HG03039 (cell line): ENCODE measurements at regions not wholly inside any gene's neighbourhood (a gene's known extent, or its start where the extent isn't known, plus 50 kb on each side); places are given as distances from the start of the nearest gene placed in this dataset.
"Not testable (repeated sequence)": the region's sequence is repeated elsewhere in the genome, so short reads cannot be mapped to it uniquely, and the experiment has no call there.

Source experiments
- ATAC-seq: cut with Tn5 transposase; IDR thresholded peaks from one replicate; pipeline ENCODE4 v1.9.1; 2021; ENCODE audit warnings: mild to moderate bottlenecking, moderate library complexity; ENCODE audit not compliant: unreplicated experiment

GRCh38 chr12:19763488-19763887, 324.2 kb downstream of the AEBP2 start:
- no peak for ATAC-seq

- no peak for ATAC-seq
These were observed 325.1 kb downstream of the AEBP2 start for GRCh38 chr12:19764408-19764807.

- ATAC-seq = no peak
These were observed 332.6 kb downstream of the AEBP2 start for GRCh38 chr12:19771858-19772257.

DNA sequence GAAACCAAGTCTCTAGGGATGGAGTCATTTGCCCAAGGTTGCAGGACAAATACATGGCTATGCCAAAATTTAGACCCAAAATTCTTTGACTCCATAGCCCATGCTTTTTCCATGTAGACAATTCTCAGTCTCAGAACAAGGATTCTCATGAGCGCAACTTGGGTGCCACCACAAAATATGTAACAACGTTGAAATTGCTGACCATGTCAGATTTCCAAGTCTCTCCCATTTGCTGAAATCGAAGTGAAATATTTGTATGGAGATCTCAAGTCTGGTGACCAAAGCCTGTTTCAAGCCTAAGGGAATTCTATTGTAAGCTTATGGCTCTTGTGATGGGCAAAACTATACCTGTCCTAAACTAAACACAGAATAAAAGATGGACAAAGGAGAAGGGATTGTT, 333.5 kb downstream of the AEBP2 start:
- no peak for ATAC-seq

- no peak for ATAC-seq
These were observed 335.9 kb downstream of the AEBP2 start for GRCh38 chr12:19775241-19775640.

- ATAC-seq = not testable (repeated sequence)
These were observed 336.7 kb downstream of the AEBP2 start for GRCh38 chr12:19775976-19776375.

DNA sequence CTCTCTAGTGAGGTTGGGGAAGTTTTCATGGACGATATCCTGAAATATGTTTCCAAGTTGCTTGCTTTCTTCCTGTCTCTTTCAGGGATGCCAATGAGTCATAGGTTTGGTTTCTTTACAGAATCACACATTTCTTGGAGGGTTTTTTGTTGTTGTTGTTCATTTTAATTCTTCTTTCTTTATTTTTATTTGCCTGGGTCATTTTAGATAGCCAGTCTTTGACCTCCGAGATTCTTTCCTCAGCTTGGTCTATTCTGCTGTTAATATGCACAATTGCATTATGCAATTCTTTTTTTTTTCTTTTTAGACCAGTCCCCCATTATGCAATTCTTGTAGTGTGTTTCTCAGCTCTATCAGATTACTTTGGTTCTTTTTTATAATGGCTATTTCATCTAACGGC, 338.9 kb downstream of the AEBP2 start:
- ATAC-seq = no peak

- no peak for ATAC-seq
These were observed 339.5 kb downstream of the AEBP2 start for GRCh38 chr12:19778797-19779196.

GRCh38 chr12:19779395-19780056, 340.2 kb downstream of the AEBP2 start:
- ATAC-seq = no peak

GRCh38 chr12:19780460-19780859, 341.2 kb downstream of the AEBP2 start:
- ATAC-seq = no peak

GRCh38 chr12:19783547-19784444, 344.5 kb downstream of the AEBP2 start:
- no peak for ATAC-seq

- no peak for ATAC-seq
These were observed 352.7 kb downstream of the AEBP2 start for GRCh38 chr12:19792028-19792427.

GRCh38 chr12:19794116-19794515, 354.8 kb downstream of the AEBP2 start:
- ATAC-seq = no peak

DNA sequence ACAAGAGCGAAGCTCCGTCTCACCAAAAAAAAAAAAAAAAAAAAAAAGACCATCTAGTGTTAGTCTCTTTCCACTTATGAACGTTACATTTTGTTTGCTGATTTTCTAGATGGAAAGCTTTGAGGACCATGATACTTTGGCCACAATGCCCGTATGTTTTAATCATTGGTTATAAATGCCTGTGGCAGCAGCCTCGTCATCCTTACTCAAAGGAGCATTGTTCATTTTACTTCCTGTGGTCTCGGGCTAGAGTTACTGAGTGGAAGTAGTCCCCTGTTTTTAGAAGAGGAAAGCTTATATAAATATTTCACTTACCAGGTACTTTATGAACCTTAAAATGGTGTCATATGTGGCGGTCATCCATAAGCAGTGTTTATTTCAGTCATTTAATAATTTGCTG, 359.9 kb downstream of the AEBP2 start:
- ATAC-seq = no peak

DNA sequence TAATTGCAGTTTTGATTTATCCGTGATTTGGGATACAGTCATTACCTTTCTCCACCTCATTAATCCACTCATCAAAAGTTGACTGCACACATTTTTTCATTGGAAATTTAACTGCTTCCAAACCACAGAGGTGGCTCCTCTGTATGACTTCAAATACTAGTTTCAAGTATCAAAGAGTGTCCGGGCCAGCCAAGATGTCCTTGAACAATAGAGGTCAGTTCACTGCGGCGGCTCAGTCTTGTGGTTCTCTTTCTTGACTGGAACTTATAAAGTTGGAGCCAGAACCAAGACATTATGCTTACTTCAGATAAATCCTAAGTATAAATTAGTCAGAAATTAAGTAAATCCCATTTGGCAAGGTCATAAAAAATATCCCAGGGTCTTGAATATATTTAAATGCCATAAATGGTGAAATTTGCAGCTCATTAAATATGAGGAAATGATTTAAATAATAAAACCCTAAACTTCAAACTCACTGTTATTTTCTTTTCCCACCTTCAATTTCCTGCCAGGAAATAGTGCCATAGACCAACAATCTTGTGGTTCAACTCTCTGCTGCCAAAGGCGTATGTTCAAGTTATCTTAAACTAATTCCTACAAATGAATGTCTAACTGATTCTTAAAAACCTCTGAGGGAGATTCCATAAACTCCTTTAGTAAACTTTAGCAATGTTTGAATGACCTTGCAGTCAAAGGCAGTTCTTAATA, 360.8 kb downstream of the AEBP2 start:
- no peak for ATAC-seq

DNA sequence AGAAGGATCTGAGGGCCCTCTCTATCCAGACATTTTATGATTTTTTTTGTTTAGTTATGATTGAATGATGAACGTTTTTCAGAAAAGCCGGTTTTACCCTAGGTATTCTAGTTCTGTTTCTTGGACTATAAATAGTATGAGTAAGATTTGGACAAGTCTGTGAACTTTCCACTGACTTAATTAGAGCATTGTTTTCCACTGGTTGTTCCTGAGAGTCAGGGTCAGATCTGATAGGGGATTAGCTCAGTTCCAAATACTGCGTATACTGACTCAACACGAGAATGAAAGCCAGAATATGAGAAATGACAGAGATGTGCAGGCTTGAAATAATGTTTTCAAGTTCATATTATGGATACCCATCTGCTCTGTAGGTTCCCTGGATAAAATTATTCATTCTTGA, 361.6 kb downstream of the AEBP2 start:
- ATAC-seq = no peak

GRCh38 chr12:19801941-19802340, 362.6 kb downstream of the AEBP2 start:
- no peak for ATAC-seq

DNA sequence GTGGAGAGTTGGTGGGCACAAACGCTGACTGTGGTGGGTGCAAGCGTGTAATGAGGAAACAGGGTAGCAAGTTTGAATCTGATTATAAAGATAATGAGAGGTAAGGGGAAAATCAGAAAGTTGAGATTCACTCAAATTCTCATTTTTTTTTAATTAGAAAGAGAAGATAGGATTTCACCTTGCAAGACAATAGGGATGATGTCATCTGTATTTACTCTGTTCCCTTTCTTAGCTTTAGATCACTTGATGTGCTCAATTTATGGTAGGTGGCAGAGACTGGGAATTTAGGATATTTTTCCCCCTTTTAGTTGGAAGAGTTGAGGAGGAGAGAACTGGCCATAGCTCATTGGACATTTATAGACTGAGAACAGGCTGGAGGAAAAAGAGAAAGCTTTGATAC, 363.6 kb downstream of the AEBP2 start:
- ATAC-seq = no peak

DNA sequence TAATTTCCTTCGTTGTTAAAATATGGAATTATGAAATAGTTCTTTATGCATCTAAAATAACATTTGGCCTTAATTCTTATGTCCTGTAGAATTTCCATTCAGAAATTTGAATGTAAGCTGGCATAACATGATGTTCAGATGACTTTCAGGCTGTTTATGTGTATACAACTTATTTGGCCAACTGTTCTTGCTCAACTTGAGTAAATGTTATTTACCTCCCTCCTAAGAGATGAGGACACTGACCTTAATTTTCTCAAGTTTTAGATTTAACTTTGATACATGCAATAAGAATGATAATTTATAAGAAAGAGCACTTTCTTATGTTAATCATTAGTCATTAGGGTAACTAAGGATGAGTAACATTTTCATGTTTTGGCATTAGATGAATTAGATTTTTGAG, 365.4 kb downstream of the AEBP2 start:
- ATAC-seq = no peak

- no peak for ATAC-seq
These were observed 369.1 kb downstream of the AEBP2 start for GRCh38 chr12:19808371-19808770.

GRCh38 chr12:19810213-19810612, 370.9 kb downstream of the AEBP2 start:
- no peak for ATAC-seq

DNA sequence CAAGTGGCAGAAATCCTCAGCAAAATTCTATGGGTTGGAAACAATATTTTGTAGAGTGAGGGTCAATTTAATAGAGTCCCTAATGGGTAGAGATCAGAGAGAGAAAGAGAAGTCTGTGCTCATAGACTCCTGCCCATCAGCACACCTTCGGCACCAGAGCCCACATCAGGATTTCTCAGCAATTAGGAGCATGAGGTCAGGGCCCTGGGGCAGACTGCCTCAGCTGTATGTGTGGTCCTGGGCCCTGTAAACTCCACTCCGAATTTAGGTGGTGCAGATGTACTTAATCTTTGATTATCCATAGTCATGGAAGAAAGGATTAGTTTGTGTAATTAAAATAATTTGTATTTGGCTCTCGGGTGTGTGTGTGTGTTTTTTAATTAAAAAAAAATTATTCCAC, 372.6 kb downstream of the AEBP2 start:
- ATAC-seq = no peak
